Suppressor macrophage (primary cell): ENCODE measurements at regions not wholly inside any gene's neighbourhood (a gene's known extent, or its start where the extent isn't known, plus 50 kb on each side); places are given as distances from the start of the nearest gene placed in this dataset.

Source experiments
- DNase-seq, 4 experiments: peaks; one replicate each; pipeline ENCODE4 v3.0.0-alpha.2; 2020 to 2022

- no peak for DNase-seq
Observed at GRCh38 chr18:78125206-78125896, 854.3 kb upstream of the SALL3 start.

GRCh38 chr18:78126106-78126505 lies 853.5 kb upstream of the SALL3 start:
- no peak for DNase-seq

- no peak for DNase-seq
Observed at GRCh38 chr18:78126536-78126935, 853.1 kb upstream of the SALL3 start.

- no peak for DNase-seq
Observed at GRCh38 chr18:78127041-78127440, 852.6 kb upstream of the SALL3 start.

GRCh38 chr18:78128004-78128403 lies 851.6 kb upstream of the SALL3 start:
- DNase-seq: no peak

GRCh38 chr18:78129260-78129659 lies 850.4 kb upstream of the SALL3 start:
- no peak for DNase-seq

- DNase-seq: no peak
Observed at GRCh38 chr18:78130232-78131195, 849.1 kb upstream of the SALL3 start.

- DNase-seq: no peak
Observed at GRCh38 chr18:78133729-78134128, 845.9 kb upstream of the SALL3 start.

GRCh38 chr18:78136986-78137385 lies 842.6 kb upstream of the SALL3 start:
- DNase-seq: no peak

- DNase-seq: no peak
Observed at GRCh38 chr18:78138983-78139496, 840.6 kb upstream of the SALL3 start.

GRCh38 chr18:78140294-78140693 lies 839.3 kb upstream of the SALL3 start:
- no peak for DNase-seq

- no peak for DNase-seq
Observed at GRCh38 chr18:78144669-78145068, 834.9 kb upstream of the SALL3 start.

- DNase-seq: no peak
Observed at GRCh38 chr18:78145096-78145495, 834.5 kb upstream of the SALL3 start.

- DNase-seq: no peak
Observed at GRCh38 chr18:78146136-78147085, 833.2 kb upstream of the SALL3 start.

GRCh38 chr18:78150590-78150989 lies 829.0 kb upstream of the SALL3 start:
- no peak for DNase-seq

GRCh38 chr18:78151234-78151633 lies 828.4 kb upstream of the SALL3 start:
- DNase-seq: no peak

- DNase-seq: no peak
Observed at GRCh38 chr18:78151948-78152725, 827.5 kb upstream of the SALL3 start.

- no peak for DNase-seq
Observed at GRCh38 chr18:78153362-78153761, 826.3 kb upstream of the SALL3 start.

- no peak for DNase-seq
Observed at GRCh38 chr18:78154444-78154843, 825.2 kb upstream of the SALL3 start.

- DNase-seq: no peak
Observed at GRCh38 chr18:78154853-78155252, 824.8 kb upstream of the SALL3 start.

GRCh38 chr18:78156466-78156865 lies 823.2 kb upstream of the SALL3 start:
- no peak for DNase-seq

GRCh38 chr18:78158943-78159342 lies 820.7 kb upstream of the SALL3 start:
- DNase-seq: no peak
